Mesodermal cell (in vitro differentiated cells): ENCODE measurements at regions not wholly inside any gene's neighbourhood (a gene's known extent, or its start where the extent isn't known, plus 50 kb on each side); places are given as distances from the start of the nearest gene placed in this dataset.

Experiments
- H3K27ac ChIP-seq: 2 replicates; pipeline ENCODE4 v1.7.0; 2013; ENCODE audit warnings: mild to moderate bottlenecking, low read depth, low read length, moderate library complexity; ENCODE audit not compliant: severe bottlenecking
- H3K36me3 ChIP-seq: 2 replicates; pipeline ENCODE4 v1.7.1; 2013; ENCODE audit warnings: mild to moderate bottlenecking, low read length, moderate library complexity; ENCODE audit not compliant: control insufficient read depth, insufficient read depth
- H3K4me1 ChIP-seq: one replicate; pipeline ENCODE4 v1.7.1; 2013; ENCODE audit warnings: mild to moderate bottlenecking, low read length; ENCODE audit not compliant: insufficient read depth, control insufficient read depth, poor library complexity, severe bottlenecking
- H3K4me3 ChIP-seq: 2 replicates; pipeline ENCODE4 v1.7.0; 2013; ENCODE audit warnings: low read length, control low read depth, mild to moderate bottlenecking; ENCODE audit not compliant: insufficient read depth, poor library complexity, severe bottlenecking; ENCODE audit errors: extremely low read depth
- H3K9me3 ChIP-seq: 2 replicates; pipeline ENCODE4 v1.7.1; 2013; ENCODE audit warnings: mild to moderate bottlenecking, low read length, moderate library complexity; ENCODE audit not compliant: control insufficient read depth
- WGBS, 2 experiments: methylation state at CpG; one replicate each; pipeline ENCODE4 v1.1.5; 2013; ENCODE audit warnings: missing lambda C conversion rate in 2 of 2; ENCODE audit not compliant: insufficient coverage in 2 of 2; 5-methylcytosine and 5-hydroxymethylcytosine counted together

GRCh38 chr16:85270374-85270773 lies 158.1 kb upstream of the CIBAR2 start:
- WGBS, 2 experiments: 89 to 98% methylated on average over 11 to 12 of the region's 13 CpGs
- Histone ChIP-seq H3K9me3 (no peaks in the 10 kb centered on the region), H3K36me3 (no peaks in the 10 kb centered on the region), H3K4me3 (no peak overlapping the region), H3K27ac (no peak overlapping the region), H3K4me1 (peaks cover 7% of the 10 kb centered on the region)

- no peaks in the 10 kb centered on the region for H3K9me3 ChIP-seq
- no peaks in the 10 kb centered on the region for H3K36me3 ChIP-seq
- H3K27ac ChIP-seq: no peak overlapping the region
- no peak overlapping the region for H3K4me3 ChIP-seq
- H3K4me1 ChIP-seq: peaks cover 4% of the 10 kb centered on the region
- 88 to 100% methylated on average over 3 to 5 of the region's 7 CpGs for WGBS, 2 experiments
Measured at GRCh38 chr16:85271198-85271597, 158.9 kb upstream of the CIBAR2 start.

GRCh38 chr16:85273293-85273692 lies 161.0 kb upstream of the CIBAR2 start:
- H3K4me1 ChIP-seq: no peaks in the 10 kb centered on the region
- H3K27ac ChIP-seq: no peak overlapping the region
- no peak overlapping the region for H3K4me3 ChIP-seq
- no peaks in the 10 kb centered on the region for H3K9me3 ChIP-seq
- WGBS, 2 experiments: 96 to 98% methylated on average over 7 of the region's 7 CpGs
- H3K36me3 ChIP-seq: no peaks in the 10 kb centered on the region

- WGBS, 2 experiments: 88 to 90% methylated on average over 5 to 7 of the region's 7 CpGs
- no peaks in the 10 kb centered on the region for H3K36me3 ChIP-seq
- H3K27ac ChIP-seq: no peak overlapping the region
- H3K4me3 ChIP-seq: no peak overlapping the region
- no peaks in the 10 kb centered on the region for H3K9me3 ChIP-seq
- no peaks in the 10 kb centered on the region for H3K4me1 ChIP-seq
Measured at GRCh38 chr16:85274501-85274900, 162.2 kb upstream of the CIBAR2 start.

GRCh38 chr16:85274924-85275323 lies 162.7 kb upstream of the CIBAR2 start:
- 91 to 93% methylated on average over 7 to 8 of the region's 8 CpGs for WGBS, 2 experiments
- no peaks in the 10 kb centered on the region for H3K36me3 ChIP-seq
- no peak overlapping the region for H3K27ac ChIP-seq
- H3K9me3 ChIP-seq: no peaks in the 10 kb centered on the region
- H3K4me1 ChIP-seq: no peaks in the 10 kb centered on the region
- H3K4me3 ChIP-seq: no peak overlapping the region

- Histone ChIP-seq H3K36me3 (no peaks in the 10 kb centered on the region), H3K4me3 (no peak overlapping the region), H3K4me1 (no peaks in the 10 kb centered on the region), H3K27ac (no peak overlapping the region), H3K9me3 (no peaks in the 10 kb centered on the region)
- WGBS, 2 experiments: 43% methylated on average over 12 to 13 of the region's 16 CpGs
Measured at GRCh38 chr16:85275533-85276249, 163.4 kb upstream of the CIBAR2 start.

- Histone ChIP-seq H3K4me3 (no peak overlapping the region), H3K4me1 (no peaks in the 10 kb centered on the region), H3K9me3 (no peaks in the 10 kb centered on the region), H3K27ac (no peak overlapping the region), H3K36me3 (no peaks in the 10 kb centered on the region)
- WGBS, 2 experiments: 88 to 90% methylated on average over 11 to 12 of the region's 12 CpGs
Measured at GRCh38 chr16:85276258-85276657, 164.0 kb upstream of the CIBAR2 start.

- Histone ChIP-seq H3K27ac (no peak overlapping the region), H3K4me3 (no peak overlapping the region), H3K36me3 (no peaks in the 10 kb centered on the region), H3K4me1 (no peaks in the 10 kb centered on the region), H3K9me3 (no peaks in the 10 kb centered on the region)
- whole genome bisulfite sequencing, 2 experiments: 83 to 88% methylated on average over 6 to 10 of the region's 10 CpGs
Measured at GRCh38 chr16:85276721-85277120, 164.4 kb upstream of the CIBAR2 start.

- Histone ChIP-seq H3K9me3 (no peaks in the 10 kb centered on the region), H3K36me3 (no peaks in the 10 kb centered on the region), H3K27ac (no peak overlapping the region), H3K4me1 (peaks cover 3% of the 10 kb centered on the region), H3K4me3 (no peak overlapping the region)
- 85 to 90% methylated on average over 8 to 11 of the region's 11 CpGs for WGBS, 2 experiments
Measured at GRCh38 chr16:85278839-85279238, 166.6 kb upstream of the CIBAR2 start.

GRCh38 chr16:85279402-85279801 lies 167.1 kb upstream of the CIBAR2 start:
- peaks cover 3% of the 10 kb centered on the region for H3K4me1 ChIP-seq
- H3K36me3 ChIP-seq: no peaks in the 10 kb centered on the region
- 74% methylated on average over 3 of the region's 4 CpGs for WGBS, 2 experiments
- no peaks in the 10 kb centered on the region for H3K9me3 ChIP-seq
- no peak overlapping the region for H3K27ac ChIP-seq
- H3K4me3 ChIP-seq: no peak overlapping the region

- H3K4me3 ChIP-seq: no peak overlapping the region
- no peaks in the 10 kb centered on the region for H3K9me3 ChIP-seq
- H3K4me1 ChIP-seq: peaks cover 3% of the 10 kb centered on the region
- H3K27ac ChIP-seq: no peak overlapping the region
- H3K36me3 ChIP-seq: no peaks in the 10 kb centered on the region
- WGBS, 2 experiments: 90 to 93% methylated on average over 16 to 20 of the region's 21 CpGs
Measured at GRCh38 chr16:85279825-85280545, 167.7 kb upstream of the CIBAR2 start.
